Effector memory CD4-positive, alpha-beta T cell (primary cell): ENCODE measurements at regions not wholly inside any gene's neighbourhood (a gene's known extent, or its start where the extent isn't known, plus 50 kb on each side); places are given as distances from the start of the nearest gene placed in this dataset.

Experiments
- DNase-seq, 3 donors: peaks; one replicate each; pipeline ENCODE4 v3.0.0-alpha.2; 2020
- H3K27ac ChIP-seq: 2 replicates; pipeline ENCODE4 v1.7.0; 2013; ENCODE audit warnings: mild to moderate bottlenecking, low read length, moderate library complexity; ENCODE audit not compliant: insufficient read depth, poor library complexity, severe bottlenecking
- H3K27me3 ChIP-seq: replicated peaks from 2 replicates; pipeline ENCODE4 v1.7.0; 2013; ENCODE audit warnings: mild to moderate bottlenecking, low read length; ENCODE audit not compliant: insufficient read depth, control insufficient read depth, poor library complexity, severe bottlenecking
- H3K36me3 ChIP-seq: 2 replicates; pipeline ENCODE4 v1.7.0; 2013; ENCODE audit warnings: mild to moderate bottlenecking, low read length, moderate library complexity; ENCODE audit not compliant: control insufficient read depth, insufficient read depth
- H3K4me1 ChIP-seq: 2 replicates; pipeline ENCODE4 v1.7.0; 2013; ENCODE audit warnings: low read length, mild to moderate bottlenecking; ENCODE audit not compliant: control insufficient read depth, insufficient read depth, poor library complexity, severe bottlenecking
- H3K4me3 ChIP-seq: 2 replicates; pipeline ENCODE4 v1.7.0; 2013; ENCODE audit warnings: low read length, low read depth, mild to moderate bottlenecking; ENCODE audit not compliant: insufficient read depth, poor library complexity, severe bottlenecking
- H3K9me3 ChIP-seq: 2 replicates; pipeline ENCODE4 v1.7.0; 2013; ENCODE audit warnings: mild to moderate bottlenecking, low read length, moderate library complexity; ENCODE audit not compliant: control insufficient read depth

- no peak overlapping the region for H3K27ac ChIP-seq
- H3K4me1 ChIP-seq, result no peaks in the 10 kb centered on the region
- no peaks in the 10 kb centered on the region for H3K36me3 ChIP-seq
- H3K9me3 ChIP-seq, result no peaks in the 10 kb centered on the region
- H3K4me3 ChIP-seq, result no peak overlapping the region
- DNase-seq, result no peak
- H3K27me3 ChIP-seq, result no peaks in the 10 kb centered on the region
These were observed 237.1 kb upstream of the FAM3C start for GRCh38 chr7:121633186-121633585.

- DNase-seq, result no peak
- no peak overlapping the region for H3K4me3 ChIP-seq
- no peaks in the 10 kb centered on the region for H3K36me3 ChIP-seq
- H3K27ac ChIP-seq, result no peak overlapping the region
- no peaks in the 10 kb centered on the region for H3K27me3 ChIP-seq
- H3K4me1 ChIP-seq, result no peaks in the 10 kb centered on the region
- H3K9me3 ChIP-seq, result no peaks in the 10 kb centered on the region
These were observed 228.8 kb upstream of the FAM3C start for GRCh38 chr7:121624958-121625357.

- H3K4me3 ChIP-seq, result no peak overlapping the region
These were observed 227.2 kb upstream of the FAM3C start for GRCh38 chr7:121623130-121623872.

GRCh38 chr7:121621937-121622336 is 225.8 kb upstream of the FAM3C start:
- Histone ChIP-seq H3K27me3 (no peaks in the 10 kb centered on the region), H3K4me3 (no peak overlapping the region), H3K9me3 (no peaks in the 10 kb centered on the region), H3K27ac (no peak overlapping the region), H3K4me1 (no peaks in the 10 kb centered on the region), H3K36me3 (no peaks in the 10 kb centered on the region)
- no peak for DNase-seq

More at GRCh38 chr7:121623130-121623872, 227.2 kb upstream of the FAM3C start:
- no peaks in the 10 kb centered on the region for H3K9me3 ChIP-seq
- H3K27me3 ChIP-seq, result no peaks in the 10 kb centered on the region
- DNase-seq, result no peak
- H3K36me3 ChIP-seq, result no peaks in the 10 kb centered on the region
- no peak overlapping the region for H3K27ac ChIP-seq
- no peaks in the 10 kb centered on the region for H3K4me1 ChIP-seq

- Histone ChIP-seq H3K36me3 (no peaks in the 10 kb centered on the region), H3K27ac (no peak overlapping the region), H3K27me3 (no peaks in the 10 kb centered on the region), H3K9me3 (no peaks in the 10 kb centered on the region), H3K4me1 (no peaks in the 10 kb centered on the region), H3K4me3 (no peak overlapping the region)
- DNase-seq, result no peak
These were observed 225.0 kb upstream of the FAM3C start for GRCh38 chr7:121620953-121621606.

- H3K27ac ChIP-seq, result no peak overlapping the region
- no peaks in the 10 kb centered on the region for H3K4me1 ChIP-seq
- H3K36me3 ChIP-seq, result no peaks in the 10 kb centered on the region
- H3K4me3 ChIP-seq, result no peak overlapping the region
- H3K27me3 ChIP-seq, result no peaks in the 10 kb centered on the region
- H3K9me3 ChIP-seq, result no peaks in the 10 kb centered on the region
- DNase-seq, result no peak
These were observed 224.1 kb upstream of the FAM3C start for GRCh38 chr7:121620206-121620605.

- DNase-seq, result no peak
- Histone ChIP-seq H3K36me3 (no peaks in the 10 kb centered on the region), H3K4me3 (no peak overlapping the region), H3K27ac (no peak overlapping the region), H3K27me3 (no peaks in the 10 kb centered on the region), H3K4me1 (no peaks in the 10 kb centered on the region), H3K9me3 (no peaks in the 10 kb centered on the region)
These were observed 222.1 kb upstream of the FAM3C start for GRCh38 chr7:121618182-121618581.

GRCh38 chr7:121610243-121610642 is 214.1 kb upstream of the FAM3C start:
- no peaks in the 10 kb centered on the region for H3K36me3 ChIP-seq
- H3K27ac ChIP-seq, result no peak overlapping the region
- H3K27me3 ChIP-seq, result no peaks in the 10 kb centered on the region
- no peak overlapping the region for H3K4me3 ChIP-seq
- no peaks in the 10 kb centered on the region for H3K4me1 ChIP-seq
- H3K9me3 ChIP-seq, result no peaks in the 10 kb centered on the region
- DNase-seq, result no peak

GRCh38 chr7:121609208-121609607 is 213.1 kb upstream of the FAM3C start:
- no peak for DNase-seq
- Histone ChIP-seq H3K27me3 (no peaks in the 10 kb centered on the region), H3K4me1 (no peaks in the 10 kb centered on the region), H3K36me3 (no peaks in the 10 kb centered on the region), H3K4me3 (no peak overlapping the region), H3K27ac (no peak overlapping the region), H3K9me3 (no peaks in the 10 kb centered on the region)

- Histone ChIP-seq H3K27ac (no peak overlapping the region), H3K4me1 (no peaks in the 10 kb centered on the region), H3K9me3 (no peaks in the 10 kb centered on the region), H3K36me3 (no peaks in the 10 kb centered on the region), H3K4me3 (no peak overlapping the region), H3K27me3 (no peaks in the 10 kb centered on the region)
- DNase-seq, result no peak
These were observed 212.7 kb upstream of the FAM3C start for GRCh38 chr7:121608785-121609184.
